Ramos (cell line): ENCODE measurements at regions not wholly inside any gene's neighbourhood (a gene's known extent, or its start where the extent isn't known, plus 50 kb on each side); places are given as distances from the start of the nearest gene placed in this dataset.

Experiments
- in situ Hi-C: fragments of 300-500 bp; cut with MboI; formaldehyde crosslinking; loops from one replicate; pipeline ENCODE4 v1.14.3; 2022; ENCODE audit warnings: low sequenced_read_pairs; ENCODE audit not compliant: unreplicated experiment

- in situ Hi-C loops, result no loop called here
Observed at GRCh38 chr12:125299840-125300239, 234.6 kb downstream of the AACS start.

DNA sequence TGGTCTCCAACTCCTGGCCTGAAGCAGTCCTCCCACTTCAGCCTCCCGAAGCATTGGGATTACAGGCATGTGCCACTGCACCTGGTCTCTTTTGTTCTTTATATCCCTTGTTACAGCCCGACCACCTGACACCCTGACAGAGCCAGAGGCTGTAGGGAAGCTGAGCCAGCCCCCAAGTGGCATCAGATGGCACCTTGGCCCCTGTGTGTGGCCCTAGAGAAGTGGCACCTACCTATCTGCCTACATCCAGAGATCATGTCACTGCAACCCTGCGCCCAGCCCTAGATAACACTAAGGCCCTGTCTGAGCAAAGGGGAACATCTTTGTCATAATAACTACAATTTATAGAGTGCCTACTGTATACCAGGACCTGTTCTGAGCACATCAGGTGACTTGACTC, 235.0 kb downstream of the AACS start:
- in situ Hi-C loops, result no loop called here

DNA sequence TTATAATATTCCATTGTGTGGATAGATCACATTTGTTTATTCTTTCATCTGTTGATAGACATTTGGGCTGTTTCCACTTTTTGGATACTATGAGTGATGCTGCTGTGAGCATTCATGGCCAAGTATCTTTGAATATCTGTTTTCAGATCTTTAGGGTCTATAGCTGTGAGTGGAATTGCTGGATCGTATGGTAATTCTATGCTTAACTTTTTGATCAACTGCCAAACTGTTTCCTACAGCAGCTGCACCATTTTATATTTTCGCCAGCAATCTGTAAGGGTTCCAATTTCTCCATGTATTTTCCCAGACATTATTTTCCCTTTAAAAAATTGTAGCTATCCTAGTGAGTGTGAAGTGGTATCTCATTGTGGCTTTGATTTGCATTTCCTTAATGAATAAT, 238.1 kb downstream of the AACS start:
- in situ Hi-C loops, result no loop called here

DNA sequence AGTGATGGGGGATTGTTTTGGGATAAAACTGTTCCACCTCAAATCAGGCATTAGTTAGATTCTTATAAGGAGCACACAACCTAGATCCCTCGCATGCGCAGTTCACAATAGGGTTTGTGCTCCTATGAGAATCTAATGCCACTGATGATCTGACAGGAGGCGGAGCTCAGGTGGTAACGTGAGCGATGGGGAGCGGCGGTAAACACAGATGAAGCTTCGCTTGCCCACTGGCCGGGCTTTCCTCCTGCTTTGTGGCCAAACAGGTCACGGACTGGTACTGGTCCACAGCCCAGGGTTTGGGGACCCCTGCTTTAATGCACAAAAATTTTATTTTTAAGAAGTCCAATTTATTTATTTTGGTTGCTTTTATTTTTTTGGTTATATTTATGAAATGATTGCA, 238.8 kb downstream of the AACS start:
- in situ Hi-C loops, result no loop called here

DNA sequence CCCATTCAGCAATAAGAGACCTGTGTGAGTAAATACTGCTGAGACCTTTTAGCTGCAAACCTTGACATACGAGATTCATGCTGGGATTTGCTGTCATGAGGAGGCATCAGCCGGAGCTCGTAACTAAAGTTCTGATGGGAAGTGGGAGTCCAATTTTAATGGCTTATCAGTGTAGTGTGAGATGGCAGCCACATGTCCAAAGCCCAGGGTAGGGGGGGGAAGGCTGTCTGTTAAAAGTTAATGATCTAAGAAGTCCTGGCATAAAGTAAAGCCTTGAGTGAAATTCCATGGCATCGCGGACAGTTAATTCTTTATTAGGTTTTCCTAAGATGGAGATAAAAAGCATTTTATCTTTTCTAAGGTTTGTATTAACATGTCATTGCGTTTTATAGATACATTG, 240.0 kb downstream of the AACS start:
- in situ Hi-C loops, result no loop called here

DNA sequence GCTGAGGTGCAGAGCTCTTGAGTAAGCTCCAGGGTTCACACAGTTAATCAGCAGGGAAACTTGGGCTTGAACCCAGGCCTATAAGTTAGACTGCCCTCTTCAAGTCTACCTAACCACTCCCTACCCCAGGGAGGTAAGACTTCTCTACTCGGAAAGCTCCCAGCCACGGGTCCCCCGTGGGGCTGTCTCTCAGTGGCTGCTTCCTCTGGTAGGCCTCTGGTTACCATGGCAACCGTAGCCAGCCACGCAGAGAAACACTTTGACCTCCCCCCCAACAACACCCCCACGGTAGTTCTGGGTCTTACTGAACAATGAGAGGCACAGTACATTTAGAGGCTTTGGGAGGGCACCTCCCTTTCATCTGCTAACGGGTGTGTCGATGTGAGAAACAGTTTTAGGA, 245.2 kb downstream of the AACS start:
- in situ Hi-C loops, result no loop called here

DNA sequence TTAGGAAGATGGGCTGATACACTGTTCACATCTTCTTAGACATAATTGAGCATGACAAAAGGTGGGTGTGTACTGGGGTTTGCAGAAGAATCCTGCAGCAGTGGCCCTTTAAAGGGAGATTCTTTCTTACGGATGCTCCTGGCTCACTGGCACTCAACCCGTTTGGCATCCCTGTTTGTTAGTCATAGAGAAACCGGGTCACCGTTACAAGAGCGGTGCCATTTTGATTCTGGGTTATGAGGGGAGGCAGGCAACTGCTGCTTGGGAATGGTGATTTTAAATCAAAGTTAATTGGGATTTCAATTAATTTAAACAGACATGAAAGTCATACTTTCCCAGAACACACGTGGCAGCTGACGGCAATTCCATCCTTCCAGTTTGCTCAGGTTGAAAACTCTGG, 245.8 kb downstream of the AACS start:
- in situ Hi-C loops, result no loop called here

- in situ Hi-C loops, result no loop called here
Observed at GRCh38 chr12:125312471-125312870, 247.2 kb downstream of the AACS start.

DNA sequence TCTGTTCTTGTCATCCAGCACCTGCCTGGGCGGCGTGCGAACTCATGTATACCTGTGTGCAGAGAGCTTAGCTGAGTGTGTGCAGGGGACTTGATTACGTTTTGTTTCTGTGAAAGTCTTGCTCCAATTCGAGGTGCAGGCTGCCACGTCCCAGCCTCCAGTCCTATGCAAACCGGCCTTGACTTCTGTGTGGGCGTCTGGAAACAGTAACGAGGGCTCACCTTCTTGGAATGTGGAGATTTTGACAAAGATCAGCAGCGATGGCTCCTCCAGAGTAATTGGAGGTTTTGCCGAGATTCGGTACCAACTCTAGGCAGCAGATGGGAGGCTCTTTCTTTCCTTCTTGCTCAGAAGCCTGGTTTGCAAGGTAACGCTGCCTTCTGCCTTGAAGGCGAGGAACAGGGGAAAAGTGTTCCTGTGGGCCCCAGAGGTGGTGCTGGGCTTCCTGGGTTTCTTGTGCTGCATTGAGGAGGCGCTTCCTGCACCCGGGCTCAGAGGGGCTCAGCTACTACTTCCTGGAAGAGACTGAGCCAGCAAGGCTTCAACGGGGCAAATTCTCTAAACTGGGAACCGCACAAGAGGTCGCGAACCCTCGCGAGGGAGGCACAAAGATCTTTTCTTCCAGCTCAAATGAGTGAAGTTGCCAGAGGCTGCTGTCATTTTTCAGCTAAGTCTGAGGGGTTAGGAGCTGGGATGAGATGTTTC, 249.0 kb downstream of the AACS start:
- in situ Hi-C loops, result no loop called here

GRCh38 chr12:125315771-125316170, 250.5 kb downstream of the AACS start:
- in situ Hi-C loops, result no loop called here

DNA sequence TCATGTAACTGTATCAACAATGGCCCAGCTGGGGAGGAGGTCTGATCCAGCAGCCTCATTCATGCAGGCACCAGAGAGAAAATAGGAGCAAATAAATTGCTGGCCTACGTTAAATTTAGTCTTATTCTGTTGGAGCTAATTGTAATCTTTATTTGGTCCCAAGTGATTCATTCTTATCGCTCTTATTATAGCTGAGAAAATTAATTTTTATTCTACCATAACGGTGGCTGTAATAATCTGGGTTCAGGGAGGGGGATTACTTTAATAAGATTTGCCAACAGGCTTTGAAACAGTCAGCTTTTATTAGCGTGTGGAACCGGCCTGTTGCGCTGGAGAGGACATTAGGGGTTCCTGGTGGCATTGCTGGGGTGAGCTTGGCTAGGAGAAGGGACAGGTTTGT, 254.9 kb downstream of the AACS start:
- in situ Hi-C loops, result no loop called here

- in situ Hi-C loops, result no loop called here
Observed at GRCh38 chr12:125324861-125325490, 259.7 kb downstream of the AACS start.

GRCh38 chr12:125329239-125330102, 264.2 kb downstream of the AACS start:
- in situ Hi-C loops, result no loop called here

GRCh38 chr12:125330645-125331341, 265.6 kb downstream of the AACS start:
- in situ Hi-C loops, result no loop called here

GRCh38 chr12:125331342-125332052, 266.3 kb downstream of the AACS start:
- in situ Hi-C loops, result no loop called here

DNA sequence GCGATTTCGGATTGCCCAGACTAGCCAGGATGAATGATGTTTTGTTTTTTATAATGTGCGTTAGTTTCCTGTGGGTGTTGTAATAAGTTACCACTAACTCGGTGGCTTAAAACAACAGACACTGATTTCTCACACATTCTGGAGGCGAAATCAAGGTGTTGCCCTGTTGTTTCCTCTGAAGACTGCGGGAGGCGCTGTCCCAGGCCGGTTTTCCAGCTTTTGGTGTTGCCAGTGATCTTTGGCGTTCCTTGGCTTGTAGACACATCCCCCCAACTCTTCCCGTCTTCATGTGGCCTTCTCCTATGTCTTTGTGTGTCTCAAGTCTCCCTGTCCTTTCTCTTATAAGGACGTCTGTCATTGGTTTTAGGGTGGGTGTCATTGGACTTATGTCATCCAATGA, 267.7 kb downstream of the AACS start:
- in situ Hi-C loops, result no loop called here

- in situ Hi-C loops, result no loop called here
Observed at GRCh38 chr12:125336246-125336645, 271.0 kb downstream of the AACS start.

DNA sequence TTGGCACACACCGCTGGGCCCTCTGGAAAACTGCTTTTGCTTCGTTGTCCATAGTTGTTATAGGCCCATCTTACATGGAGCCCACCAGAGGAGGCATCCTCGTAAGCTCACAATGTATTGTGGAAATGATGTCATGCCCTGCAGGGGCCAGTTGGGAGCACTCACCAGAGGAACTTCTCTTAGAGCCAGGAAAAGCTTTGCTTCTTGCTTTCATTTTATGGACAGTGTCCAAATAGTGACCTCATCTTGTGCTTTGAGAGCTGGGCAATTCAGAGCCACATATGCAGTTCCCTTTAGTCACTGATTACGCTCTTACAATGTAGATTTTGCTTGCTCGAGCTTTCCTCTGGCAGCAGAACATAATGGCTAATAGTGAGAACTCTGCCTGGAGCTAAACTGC, 275.6 kb downstream of the AACS start:
- in situ Hi-C loops, result no loop called here

DNA sequence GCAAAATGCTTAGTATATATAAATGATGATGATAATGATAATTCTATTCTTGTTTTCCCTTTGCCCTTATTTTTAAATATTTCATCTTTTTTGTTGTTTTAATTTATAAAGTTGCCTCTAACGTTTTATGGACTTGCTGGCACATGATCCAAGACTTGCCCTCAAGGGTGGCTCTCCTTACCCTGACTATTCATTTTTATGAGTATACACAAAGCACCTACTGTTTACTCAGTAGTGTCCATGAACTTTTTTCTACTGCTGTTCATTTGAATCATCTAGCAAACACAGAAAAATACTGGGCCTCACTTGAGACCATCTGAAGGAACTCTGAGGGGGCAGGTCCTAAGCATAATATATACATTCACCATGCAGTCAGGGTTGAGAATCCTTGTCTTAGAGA, 276.2 kb downstream of the AACS start:
- in situ Hi-C loops, result no loop called here

- in situ Hi-C loops, result no loop called here
Observed at GRCh38 chr12:125343649-125344048, 278.4 kb downstream of the AACS start.
